SK-N-SH treated with all-trans-retinoic acid at 6 μM for 48 hours (cell line): ENCODE measurements at regions not wholly inside any gene's neighbourhood (a gene's known extent, or its start where the extent isn't known, plus 50 kb on each side); places are given as distances from the start of the nearest gene placed in this dataset.

Experiments
- ARNTL ChIP-seq: fragments of 450-650 bp; formaldehyde crosslinking; IDR thresholded peaks from 2 replicates; pipeline ENCODE4 v1.5.0; 2020; ENCODE audit warnings: low read depth, mild to moderate bottlenecking, moderate library complexity, borderline replicate concordance
- OSR1 ChIP-seq: fragments of 250-450 bp; sonication (Bioruptor Pico); IDR thresholded peaks from 2 replicates; pipeline ENCODE4 v1.8.0; 2022; ENCODE audit warnings: moderate library complexity, mild to moderate bottlenecking, inconsistent platforms
- RARB ChIP-seq: fragments of 250-450 bp; sonication (Bioruptor Pico); IDR thresholded peaks from 2 replicates; pipeline ENCODE4 v1.8.0; 2021; ENCODE audit warnings: mild to moderate bottlenecking, moderate library complexity
- TOX ChIP-seq: fragments of 250-450 bp; sonication (Bioruptor Pico); IDR thresholded peaks from 2 replicates; pipeline ENCODE4 v1.8.0; 2021; ENCODE audit warnings: mild to moderate bottlenecking, moderate library complexity, borderline replicate concordance
- ZC3H10 ChIP-seq: fragments of 250-450 bp; sonication (Bioruptor Pico); IDR thresholded peaks from 2 replicates; pipeline ENCODE4 v1.5.1; 2021; ENCODE audit warnings: mild to moderate bottlenecking, moderate library complexity
- TF ChIP-seq, protein P1 (sequence below): fragments of 250-450 bp; sonication (Bioruptor Pico); IDR thresholded peaks from 2 replicates; pipeline ENCODE4 v1.8.0; 2021; ENCODE audit warnings: low read depth, mild to moderate bottlenecking, moderate library complexity, borderline replicate concordance
- TF ChIP-seq, protein P2 (sequence below): fragments of 250-450 bp; sonication (Bioruptor Pico); IDR thresholded peaks from 2 replicates; pipeline ENCODE4 v1.8.0; 2020; ENCODE audit warnings: mild to moderate bottlenecking, moderate library complexity, borderline replicate concordance
- TF ChIP-seq, protein P3 (sequence below): fragments of 250-450 bp; sonication (Bioruptor Pico); IDR thresholded peaks from 2 replicates; pipeline ENCODE4 v1.5.0; 2020; ENCODE audit warnings: mild to moderate bottlenecking, moderate library complexity
- TF ChIP-seq, protein P4 (sequence below): fragments of 250-450 bp; sonication (Bioruptor Pico); IDR thresholded peaks from 2 replicates; pipeline ENCODE4 v1.5.1; 2020; ENCODE audit warnings: low read depth, mild to moderate bottlenecking, moderate library complexity

DNA sequence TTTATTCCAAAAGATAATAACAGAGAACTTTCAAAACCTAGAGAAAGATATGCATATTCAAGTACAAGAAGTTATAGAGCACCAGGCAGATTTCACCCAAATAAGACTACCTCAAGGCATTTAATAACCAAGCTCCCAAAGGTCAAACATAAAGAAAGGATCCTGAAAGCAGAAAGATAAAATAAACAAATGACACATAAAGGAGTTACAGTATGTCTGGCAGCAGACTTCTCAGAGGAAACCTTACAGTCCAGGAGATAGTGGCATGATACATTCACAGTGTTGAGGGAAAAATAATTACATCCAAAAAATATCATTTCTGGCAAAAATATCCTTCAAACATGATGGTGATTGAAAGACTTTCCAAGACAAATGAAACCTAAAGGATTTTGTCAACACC lies 185.8 kb upstream of the POU1F1 start:
- TF ChIP-seq ZC3H10 (no peak), TOX (CRISPR knock-in tag) (no peak), ARNTL (CRISPR knock-in tag) (no peak), RARB (no peak), OSR1 (CRISPR knock-in tag) (no peak)
- TF ChIP-seq, protein P1, sequence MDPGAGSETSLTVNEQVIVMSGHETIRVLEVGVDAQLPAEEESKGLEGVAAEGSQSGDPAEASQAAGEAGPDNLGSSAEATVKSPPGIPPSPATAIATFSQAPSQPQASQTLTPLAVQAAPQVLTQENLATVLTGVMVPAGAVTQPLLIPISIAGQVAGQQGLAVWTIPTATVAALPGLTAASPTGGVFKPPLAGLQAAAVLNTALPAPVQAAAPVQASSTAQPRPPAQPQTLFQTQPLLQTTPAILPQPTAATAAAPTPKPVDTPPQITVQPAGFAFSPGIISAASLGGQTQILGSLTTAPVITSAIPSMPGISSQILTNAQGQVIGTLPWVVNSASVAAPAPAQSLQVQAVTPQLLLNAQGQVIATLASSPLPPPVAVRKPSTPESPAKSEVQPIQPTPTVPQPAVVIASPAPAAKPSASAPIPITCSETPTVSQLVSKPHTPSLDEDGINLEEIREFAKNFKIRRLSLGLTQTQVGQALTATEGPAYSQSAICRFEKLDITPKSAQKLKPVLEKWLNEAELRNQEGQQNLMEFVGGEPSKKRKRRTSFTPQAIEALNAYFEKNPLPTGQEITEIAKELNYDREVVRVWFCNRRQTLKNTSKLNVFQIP (CRISPR knock-in tag) = no peak
- TF ChIP-seq, protein P2, sequence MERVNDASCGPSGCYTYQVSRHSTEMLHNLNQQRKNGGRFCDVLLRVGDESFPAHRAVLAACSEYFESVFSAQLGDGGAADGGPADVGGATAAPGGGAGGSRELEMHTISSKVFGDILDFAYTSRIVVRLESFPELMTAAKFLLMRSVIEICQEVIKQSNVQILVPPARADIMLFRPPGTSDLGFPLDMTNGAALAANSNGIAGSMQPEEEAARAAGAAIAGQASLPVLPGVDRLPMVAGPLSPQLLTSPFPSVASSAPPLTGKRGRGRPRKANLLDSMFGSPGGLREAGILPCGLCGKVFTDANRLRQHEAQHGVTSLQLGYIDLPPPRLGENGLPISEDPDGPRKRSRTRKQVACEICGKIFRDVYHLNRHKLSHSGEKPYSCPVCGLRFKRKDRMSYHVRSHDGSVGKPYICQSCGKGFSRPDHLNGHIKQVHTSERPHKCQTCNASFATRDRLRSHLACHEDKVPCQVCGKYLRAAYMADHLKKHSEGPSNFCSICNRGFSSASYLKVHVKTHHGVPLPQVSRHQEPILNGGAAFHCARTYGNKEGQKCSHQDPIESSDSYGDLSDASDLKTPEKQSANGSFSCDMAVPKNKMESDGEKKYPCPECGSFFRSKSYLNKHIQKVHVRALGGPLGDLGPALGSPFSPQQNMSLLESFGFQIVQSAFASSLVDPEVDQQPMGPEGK = no peak
- TF ChIP-seq, protein P3, sequence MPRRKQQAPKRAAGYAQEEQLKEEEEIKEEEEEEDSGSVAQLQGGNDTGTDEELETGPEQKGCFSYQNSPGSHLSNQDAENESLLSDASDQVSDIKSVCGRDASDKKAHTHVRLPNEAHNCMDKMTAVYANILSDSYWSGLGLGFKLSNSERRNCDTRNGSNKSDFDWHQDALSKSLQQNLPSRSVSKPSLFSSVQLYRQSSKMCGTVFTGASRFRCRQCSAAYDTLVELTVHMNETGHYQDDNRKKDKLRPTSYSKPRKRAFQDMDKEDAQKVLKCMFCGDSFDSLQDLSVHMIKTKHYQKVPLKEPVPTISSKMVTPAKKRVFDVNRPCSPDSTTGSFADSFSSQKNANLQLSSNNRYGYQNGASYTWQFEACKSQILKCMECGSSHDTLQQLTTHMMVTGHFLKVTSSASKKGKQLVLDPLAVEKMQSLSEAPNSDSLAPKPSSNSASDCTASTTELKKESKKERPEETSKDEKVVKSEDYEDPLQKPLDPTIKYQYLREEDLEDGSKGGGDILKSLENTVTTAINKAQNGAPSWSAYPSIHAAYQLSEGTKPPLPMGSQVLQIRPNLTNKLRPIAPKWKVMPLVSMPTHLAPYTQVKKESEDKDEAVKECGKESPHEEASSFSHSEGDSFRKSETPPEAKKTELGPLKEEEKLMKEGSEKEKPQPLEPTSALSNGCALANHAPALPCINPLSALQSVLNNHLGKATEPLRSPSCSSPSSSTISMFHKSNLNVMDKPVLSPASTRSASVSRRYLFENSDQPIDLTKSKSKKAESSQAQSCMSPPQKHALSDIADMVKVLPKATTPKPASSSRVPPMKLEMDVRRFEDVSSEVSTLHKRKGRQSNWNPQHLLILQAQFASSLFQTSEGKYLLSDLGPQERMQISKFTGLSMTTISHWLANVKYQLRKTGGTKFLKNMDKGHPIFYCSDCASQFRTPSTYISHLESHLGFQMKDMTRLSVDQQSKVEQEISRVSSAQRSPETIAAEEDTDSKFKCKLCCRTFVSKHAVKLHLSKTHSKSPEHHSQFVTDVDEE (CRISPR knock-in tag) = no peak
- TF ChIP-seq, protein P4, sequence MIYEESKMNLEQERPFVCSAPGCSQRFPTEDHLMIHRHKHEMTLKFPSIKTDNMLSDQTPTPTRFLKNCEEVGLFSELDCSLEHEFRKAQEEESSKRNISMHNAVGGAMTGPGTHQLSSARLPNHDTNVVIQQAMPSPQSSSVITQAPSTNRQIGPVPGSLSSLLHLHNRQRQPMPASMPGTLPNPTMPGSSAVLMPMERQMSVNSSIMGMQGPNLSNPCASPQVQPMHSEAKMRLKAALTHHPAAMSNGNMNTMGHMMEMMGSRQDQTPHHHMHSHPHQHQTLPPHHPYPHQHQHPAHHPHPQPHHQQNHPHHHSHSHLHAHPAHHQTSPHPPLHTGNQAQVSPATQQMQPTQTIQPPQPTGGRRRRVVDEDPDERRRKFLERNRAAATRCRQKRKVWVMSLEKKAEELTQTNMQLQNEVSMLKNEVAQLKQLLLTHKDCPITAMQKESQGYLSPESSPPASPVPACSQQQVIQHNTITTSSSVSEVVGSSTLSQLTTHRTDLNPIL (CRISPR knock-in tag) = no peak
